ENCODE measurements at regions not wholly inside any gene's neighbourhood (a gene's known extent, or its start where the extent isn't known, plus 50 kb on each side); places are given as distances from the start of the nearest gene placed in this dataset.
"Not testable (repeated sequence)": the region's sequence is repeated elsewhere in the genome, so short reads cannot be mapped to it uniquely, and the experiment has no call there.

- DNase-seq: no peak
Measured at GRCh38 chr22:27104449-27104848, 447.1 kb downstream of the MIAT start.

- DNase-seq: peak; percentile 56
Measured at GRCh38 chr22:27105142-27106025, 448.0 kb downstream of the MIAT start.

- no peak for DNase-seq
Measured at GRCh38 chr22:27106985-27107384, 449.6 kb downstream of the MIAT start.

- no peak for DNase-seq
Measured at GRCh38 chr22:27107386-27107785, 450.0 kb downstream of the MIAT start.

- DNase-seq: peak; percentile 98
Measured at GRCh38 chr22:27107824-27108223, 450.4 kb downstream of the MIAT start.

- peak; percentile 61 for DNase-seq
Measured at GRCh38 chr22:27108425-27109114, 451.2 kb downstream of the MIAT start.

- not testable (repeated sequence) for DNase-seq
Measured at GRCh38 chr22:27109406-27109805, 452.0 kb downstream of the MIAT start.

- DNase-seq: peak; percentile 72
Measured at GRCh38 chr22:27110665-27111451, 453.5 kb downstream of the MIAT start.

- peak; percentile 24 for DNase-seq
Measured at GRCh38 chr22:27111796-27112672, 454.6 kb downstream of the MIAT start.

- DNase-seq: peak; percentile 91
Measured at GRCh38 chr22:27113211-27113635, 455.8 kb downstream of the MIAT start.

- no peak for DNase-seq
Measured at GRCh38 chr22:27113641-27114040, 456.3 kb downstream of the MIAT start.

GRCh38 chr22:27114186-27114585 is 456.8 kb downstream of the MIAT start:
- no peak for DNase-seq

GRCh38 chr22:27115410-27115809 is 458.0 kb downstream of the MIAT start:
- DNase-seq: no peak

- peak; percentile 86 for DNase-seq
Measured at GRCh38 chr22:27115816-27116256, 458.4 kb downstream of the MIAT start.

GRCh38 chr22:27116312-27117086 is 459.1 kb downstream of the MIAT start:
- peak; percentile 22 for DNase-seq

GRCh38 chr22:27120036-27120435 is 462.6 kb downstream of the MIAT start:
- no peak for DNase-seq

GRCh38 chr22:27122574-27122973 is 465.2 kb downstream of the MIAT start:
- DNase-seq: no peak

- no peak for DNase-seq
Measured at GRCh38 chr22:27123880-27124279, 466.5 kb downstream of the MIAT start.

- no peak for DNase-seq
Measured at GRCh38 chr22:27124351-27124966, 467.1 kb downstream of the MIAT start.

- DNase-seq: peak; percentile 33
Measured at GRCh38 chr22:27125539-27125938, 468.2 kb downstream of the MIAT start.

- no peak for DNase-seq
Measured at GRCh38 chr22:27127911-27128310, 470.5 kb downstream of the MIAT start.

All from kidney glomerular epithelial cell (primary cell).